ENCODE measurements at regions not wholly inside any gene's neighbourhood (a gene's known extent, or its start where the extent isn't known, plus 50 kb on each side); places are given as distances from the start of the nearest gene placed in this dataset.

DNA sequence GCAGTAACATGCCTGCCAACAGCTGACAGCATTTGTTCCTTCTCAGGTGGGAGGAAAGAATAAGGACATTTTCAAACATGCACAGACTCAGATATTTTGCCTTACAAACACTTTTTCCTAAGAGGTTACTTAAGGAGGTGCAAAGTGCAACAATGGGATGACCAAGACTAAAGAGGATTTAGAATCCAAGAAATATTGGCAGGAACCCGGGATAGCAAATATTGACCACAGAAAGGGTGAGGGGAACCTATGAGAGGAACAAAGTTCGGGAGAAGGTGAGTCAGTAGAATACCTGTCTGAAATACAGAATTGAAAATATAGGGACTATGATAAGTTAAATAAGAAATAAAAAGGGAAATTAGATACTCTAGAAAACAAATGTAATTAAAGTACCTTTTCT, 321.9 kb upstream of the EMCN start:
- DNase-seq (ENCODE audit: low spot score in 2 of 2) (no peak), ATAC-seq (no peak)
- Mint-ChIP-seq H3K4me3 (no peak overlapping the region), H3K9me3 (peaks cover 3% of the 10 kb centered on the region), H3K36me3 (no peaks in the 10 kb centered on the region), H3K27ac (no peak overlapping the region), H3K4me1 (no peaks in the 10 kb centered on the region)

DNA sequence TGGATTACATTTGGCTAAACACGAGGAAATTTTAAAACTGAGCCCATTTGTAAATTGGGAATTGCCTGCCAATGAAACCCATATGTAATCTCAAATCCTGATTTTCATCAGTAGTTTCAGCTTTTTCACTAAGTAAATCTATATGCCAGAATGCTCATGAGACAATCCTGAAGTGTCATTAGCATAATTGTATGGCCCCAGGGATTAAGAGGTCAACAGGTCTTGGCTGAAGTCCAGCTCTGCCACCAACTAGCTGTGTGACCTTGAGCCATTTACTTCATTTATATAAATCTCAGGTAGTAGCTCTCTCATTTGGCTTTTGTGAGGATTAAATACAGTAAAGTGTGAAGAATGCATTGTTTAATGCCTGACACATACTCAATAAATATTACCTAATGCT, 320.5 kb upstream of the EMCN start:
- no peak for DNase-seq (ENCODE audit: low spot score in 2 of 2)
- no peaks in the 10 kb centered on the region for H3K4me1 Mint-ChIP-seq
- H3K4me3 Mint-ChIP-seq: no peak overlapping the region
- peaks cover 3% of the 10 kb centered on the region for H3K9me3 Mint-ChIP-seq
- H3K27ac Mint-ChIP-seq: no peak overlapping the region
- ATAC-seq: no peak
- H3K36me3 Mint-ChIP-seq: no peaks in the 10 kb centered on the region

DNA sequence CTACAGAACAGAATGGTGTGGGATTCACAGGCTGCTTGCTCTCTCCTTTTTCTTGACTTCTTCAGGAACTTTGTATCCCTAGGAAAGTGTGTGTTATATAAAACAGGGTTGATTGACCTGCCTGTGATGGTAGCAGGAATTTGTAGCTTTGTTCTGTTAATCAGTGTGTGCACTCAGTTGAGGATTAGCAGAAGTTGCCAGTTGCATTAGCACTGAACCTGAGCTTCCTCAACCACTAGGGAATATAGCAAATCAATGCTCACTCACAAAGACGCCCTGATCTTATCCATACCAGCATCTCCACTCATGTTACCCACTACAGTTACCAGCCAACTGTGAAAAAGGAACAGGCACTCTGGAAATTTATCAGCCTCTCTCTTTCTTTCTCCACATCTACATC, 319.1 kb upstream of the EMCN start:
- Mint-ChIP-seq H3K27ac (no peak overlapping the region), H3K9me3 (peaks cover 3% of the 10 kb centered on the region), H3K4me3 (no peak overlapping the region), H3K36me3 (no peaks in the 10 kb centered on the region), H3K4me1 (no peaks in the 10 kb centered on the region)
- ATAC-seq (no peak), DNase-seq (ENCODE audit: low spot score in 2 of 2) (no peak)

DNA sequence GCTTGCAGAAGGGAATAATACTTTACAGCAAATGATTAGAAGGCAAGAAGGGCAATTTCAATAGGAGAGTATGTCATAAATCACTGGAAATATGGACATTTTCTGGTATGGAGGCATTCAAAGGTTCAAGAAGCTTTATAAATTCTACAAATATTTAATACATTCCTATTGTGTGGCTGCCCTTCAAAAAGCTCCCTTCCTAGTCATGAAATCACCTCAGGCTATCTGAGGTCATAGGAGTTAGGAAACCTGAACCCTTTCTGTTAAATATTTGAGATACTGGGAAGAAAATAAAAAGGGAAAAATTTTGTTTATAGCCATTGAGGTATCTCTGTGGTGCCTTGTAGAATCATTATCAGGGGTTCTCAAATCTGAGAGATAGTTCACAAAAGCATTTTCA, 316.8 kb upstream of the EMCN start:
- no peak for DNase-seq (ENCODE audit: low spot score in 2 of 2)
- H3K36me3 Mint-ChIP-seq: no peaks in the 10 kb centered on the region
- H3K4me1 Mint-ChIP-seq: no peaks in the 10 kb centered on the region
- no peak for ATAC-seq
- no peak overlapping the region for H3K4me3 Mint-ChIP-seq
- H3K27ac Mint-ChIP-seq: no peak overlapping the region
- peaks cover 3% of the 10 kb centered on the region for H3K9me3 Mint-ChIP-seq

DNA sequence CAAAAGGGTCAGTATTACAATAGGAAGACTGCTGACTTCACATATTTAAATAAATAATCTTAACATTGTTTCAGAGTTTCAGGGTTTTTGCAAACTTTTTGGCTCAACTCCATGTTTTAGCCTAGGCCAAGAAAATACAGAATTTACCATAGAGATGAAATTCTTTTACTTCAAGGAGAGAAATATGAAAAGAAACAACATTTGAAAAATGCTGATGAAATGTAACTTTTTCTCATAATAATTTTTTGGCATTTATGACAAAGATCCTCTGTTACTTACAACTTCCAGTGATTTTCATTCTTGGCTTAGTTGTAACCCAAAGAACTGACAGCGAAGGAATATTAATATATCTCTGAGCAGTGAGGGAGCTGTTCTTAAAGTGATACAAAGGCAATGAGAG, 316.1 kb upstream of the EMCN start:
- Mint-ChIP-seq H3K9me3 (peaks cover 5% of the 10 kb centered on the region), H3K27ac (no peak overlapping the region), H3K4me3 (no peak overlapping the region), H3K36me3 (no peaks in the 10 kb centered on the region), H3K4me1 (no peaks in the 10 kb centered on the region)
- ATAC-seq (no peak), DNase-seq (ENCODE audit: low spot score in 2 of 2) (no peak)

DNA sequence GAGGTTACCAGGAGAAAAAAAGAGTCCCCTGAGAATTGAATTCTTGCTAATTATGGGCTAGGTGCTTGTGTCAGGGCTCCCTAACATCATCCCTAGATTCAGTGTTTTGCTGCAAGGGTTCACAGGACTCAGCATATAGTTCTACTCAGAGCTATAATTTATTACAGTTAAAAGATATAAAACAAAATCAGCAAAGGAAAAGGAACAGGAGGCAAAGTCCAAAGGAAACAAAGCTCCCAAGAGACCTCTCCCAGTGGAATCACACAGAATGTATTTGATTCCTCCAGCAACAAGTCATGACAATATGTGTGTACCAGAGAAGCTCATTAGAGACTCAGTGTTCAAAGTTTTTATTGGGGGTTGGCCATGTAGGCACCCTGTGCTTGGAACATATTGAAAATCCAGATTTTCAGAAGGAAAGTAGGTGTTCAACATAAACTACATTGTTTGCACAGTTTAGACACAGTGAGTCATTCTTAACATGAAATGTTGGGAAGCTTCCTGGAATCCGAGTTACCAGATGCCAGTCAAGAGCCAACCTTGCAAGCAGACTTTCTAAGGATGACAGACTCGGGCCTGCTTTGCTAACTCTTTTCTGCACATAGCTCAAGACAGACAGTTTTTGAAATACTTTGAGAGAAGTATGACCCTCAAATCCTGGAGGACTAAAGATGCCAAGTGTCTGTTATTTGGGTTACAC, 311.3 kb upstream of the EMCN start:
- H3K27ac Mint-ChIP-seq: no peak overlapping the region
- no peaks in the 10 kb centered on the region for H3K36me3 Mint-ChIP-seq
- DNase-seq (ENCODE audit: low spot score in 2 of 2): no peak
- no peak for ATAC-seq
- peaks cover 7% of the 10 kb centered on the region for H3K4me1 Mint-ChIP-seq
- no peak overlapping the region for H3K4me3 Mint-ChIP-seq
- peaks cover 6% of the 10 kb centered on the region for H3K9me3 Mint-ChIP-seq

DNA sequence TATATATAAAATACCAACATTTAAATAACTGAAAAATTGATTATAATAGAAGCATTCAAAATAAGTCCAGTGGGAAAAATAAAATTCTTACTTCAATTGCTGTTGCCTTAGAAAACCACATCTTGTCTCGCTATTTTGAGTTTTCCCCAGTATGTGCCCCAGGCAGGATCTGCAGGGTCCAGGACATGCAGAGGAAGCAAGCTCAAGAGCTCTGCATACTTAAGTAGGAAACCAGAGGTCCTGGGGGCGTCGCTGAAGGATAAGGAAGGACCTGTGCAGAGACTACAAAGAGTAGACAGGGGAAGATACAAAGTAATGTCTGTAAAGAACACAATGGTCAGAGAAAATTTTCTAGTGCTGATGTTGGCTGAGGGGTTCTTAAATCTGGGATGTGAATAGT, 310.5 kb upstream of the EMCN start:
- no peak for DNase-seq (ENCODE audit: low spot score in 2 of 2)

DNA sequence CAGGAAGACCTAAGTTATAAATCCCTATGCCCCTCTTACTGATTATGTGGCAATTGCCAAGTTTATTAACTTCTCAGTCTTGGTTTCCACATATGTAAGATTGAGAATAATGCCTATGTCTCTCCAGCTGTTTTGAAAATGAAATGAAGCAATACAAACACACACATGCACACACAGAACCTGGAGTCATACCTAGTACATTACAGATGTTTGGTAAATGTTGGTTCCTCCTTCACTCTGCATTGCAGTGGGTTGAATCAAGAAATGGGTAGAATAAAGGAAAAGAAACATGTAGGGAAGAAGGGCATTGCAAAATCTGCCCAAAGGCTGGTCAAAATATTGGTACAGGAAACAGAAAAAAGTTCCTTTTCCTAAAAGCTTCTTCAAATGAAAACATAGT, 309.9 kb upstream of the EMCN start:
- Mint-ChIP-seq H3K4me3 (no peak overlapping the region), H3K9me3 (peaks cover 6% of the 10 kb centered on the region), H3K4me1 (peaks cover 21% of the 10 kb centered on the region), H3K27ac (no peak overlapping the region), H3K36me3 (no peaks in the 10 kb centered on the region)
- DNase-seq (ENCODE audit: low spot score in 2 of 2): no peak
- no peak for ATAC-seq

More for the DNA sequence above, 310.5 kb upstream of the EMCN start:
- H3K9me3 Mint-ChIP-seq: peaks cover 6% of the 10 kb centered on the region
- ATAC-seq: no peak
- peaks cover 15% of the 10 kb centered on the region for H3K4me1 Mint-ChIP-seq
- H3K27ac Mint-ChIP-seq: no peak overlapping the region
- no peaks in the 10 kb centered on the region for H3K36me3 Mint-ChIP-seq
- H3K4me3 Mint-ChIP-seq: no peak overlapping the region

DNA sequence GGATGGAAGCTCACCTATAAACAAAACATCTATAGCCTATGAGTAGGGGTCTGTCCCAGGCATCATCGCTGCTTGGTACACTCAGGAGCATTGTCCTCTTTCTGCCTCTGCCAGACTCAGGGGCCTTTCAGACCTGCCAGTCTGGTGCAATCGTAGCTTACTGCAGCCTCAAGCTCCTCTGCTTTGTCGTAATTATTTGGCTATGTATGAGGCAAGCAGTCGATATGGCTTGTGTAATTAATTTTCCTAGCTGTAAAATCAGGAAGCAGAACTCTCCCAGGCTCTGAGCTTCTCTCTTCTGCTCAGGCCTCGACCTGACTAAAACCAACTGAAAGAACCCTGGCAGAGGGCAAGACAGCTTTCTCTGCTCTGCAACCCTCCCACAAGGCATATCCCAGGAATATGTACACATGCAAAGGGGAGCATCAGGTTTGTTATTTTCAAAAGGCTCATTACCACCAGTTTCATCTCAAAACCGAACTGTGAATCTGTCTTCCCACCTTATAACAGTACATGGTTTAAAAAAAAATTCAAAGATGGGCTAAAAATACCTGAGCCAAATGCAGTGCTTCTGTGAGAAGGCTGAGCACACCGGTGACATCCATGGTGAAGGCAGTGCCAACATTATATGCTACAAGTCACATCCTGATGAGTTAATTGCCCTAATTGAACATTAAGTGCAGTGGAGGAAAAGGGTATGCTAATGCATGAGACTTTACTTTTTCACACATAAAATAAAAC, 309.2 kb upstream of the EMCN start:
- H3K9me3 Mint-ChIP-seq: peaks cover 6% of the 10 kb centered on the region
- H3K36me3 Mint-ChIP-seq: no peaks in the 10 kb centered on the region
- DNase-seq (ENCODE audit: low spot score in 2 of 2) (no peak), ATAC-seq (no peak)
- peaks cover 24% of the 10 kb centered on the region for H3K4me1 Mint-ChIP-seq
- no peak overlapping the region for H3K4me3 Mint-ChIP-seq
- no peak overlapping the region for H3K27ac Mint-ChIP-seq

DNA sequence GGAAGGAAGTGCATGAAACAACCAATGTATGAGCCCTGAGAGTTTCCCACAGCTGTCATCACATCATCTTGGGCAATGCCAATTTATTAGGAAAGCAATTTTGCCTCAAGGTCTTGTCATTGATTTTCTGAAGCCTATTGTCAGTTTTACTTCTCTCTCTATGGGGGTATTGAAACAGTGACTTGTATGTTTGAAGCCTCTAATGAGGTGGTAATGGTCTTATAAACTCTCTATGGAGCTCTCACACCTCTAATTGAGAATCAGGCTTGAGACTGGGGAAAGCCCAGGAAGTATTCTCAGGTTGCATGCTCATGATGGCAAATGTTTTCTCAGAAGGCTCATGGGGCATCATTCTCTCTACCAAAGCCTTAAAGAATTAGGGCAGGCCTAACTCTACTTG, 308.2 kb upstream of the EMCN start:
- Mint-ChIP-seq H3K27ac (no peak overlapping the region), H3K4me3 (no peak overlapping the region), H3K4me1 (peaks cover 29% of the 10 kb centered on the region), H3K36me3 (no peaks in the 10 kb centered on the region), H3K9me3 (peaks cover 6% of the 10 kb centered on the region)
- no peak for ATAC-seq
- DNase-seq (ENCODE audit: low spot score in 2 of 2): no peak

DNA sequence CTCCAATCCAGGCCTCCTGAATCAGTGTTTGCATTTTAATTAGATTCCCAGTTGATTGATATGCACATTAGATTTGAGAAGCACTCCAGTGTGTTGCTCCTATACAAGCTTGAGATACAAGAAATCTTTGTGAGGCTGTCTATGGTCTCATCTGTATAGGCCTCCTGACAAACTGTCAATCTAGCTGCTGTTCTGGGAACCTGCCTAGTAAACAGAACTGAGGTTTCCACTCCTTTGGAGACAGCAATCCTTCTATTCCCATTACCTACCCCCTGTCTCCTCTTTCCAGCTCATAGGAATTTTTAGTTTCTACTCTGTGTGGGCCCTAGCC, 306.1 kb upstream of the EMCN start:
- Mint-ChIP-seq H3K4me1 (peaks cover 31% of the 10 kb centered on the region), H3K36me3 (no peaks in the 10 kb centered on the region), H3K4me3 (peak overlapping the region; percentile 17), H3K9me3 (peaks cover 4% of the 10 kb centered on the region), H3K27ac (peak overlapping the region; percentile 90)
- DNase-seq (ENCODE audit: low spot score in 2 of 2) (no peak), ATAC-seq (no peak)

DNA sequence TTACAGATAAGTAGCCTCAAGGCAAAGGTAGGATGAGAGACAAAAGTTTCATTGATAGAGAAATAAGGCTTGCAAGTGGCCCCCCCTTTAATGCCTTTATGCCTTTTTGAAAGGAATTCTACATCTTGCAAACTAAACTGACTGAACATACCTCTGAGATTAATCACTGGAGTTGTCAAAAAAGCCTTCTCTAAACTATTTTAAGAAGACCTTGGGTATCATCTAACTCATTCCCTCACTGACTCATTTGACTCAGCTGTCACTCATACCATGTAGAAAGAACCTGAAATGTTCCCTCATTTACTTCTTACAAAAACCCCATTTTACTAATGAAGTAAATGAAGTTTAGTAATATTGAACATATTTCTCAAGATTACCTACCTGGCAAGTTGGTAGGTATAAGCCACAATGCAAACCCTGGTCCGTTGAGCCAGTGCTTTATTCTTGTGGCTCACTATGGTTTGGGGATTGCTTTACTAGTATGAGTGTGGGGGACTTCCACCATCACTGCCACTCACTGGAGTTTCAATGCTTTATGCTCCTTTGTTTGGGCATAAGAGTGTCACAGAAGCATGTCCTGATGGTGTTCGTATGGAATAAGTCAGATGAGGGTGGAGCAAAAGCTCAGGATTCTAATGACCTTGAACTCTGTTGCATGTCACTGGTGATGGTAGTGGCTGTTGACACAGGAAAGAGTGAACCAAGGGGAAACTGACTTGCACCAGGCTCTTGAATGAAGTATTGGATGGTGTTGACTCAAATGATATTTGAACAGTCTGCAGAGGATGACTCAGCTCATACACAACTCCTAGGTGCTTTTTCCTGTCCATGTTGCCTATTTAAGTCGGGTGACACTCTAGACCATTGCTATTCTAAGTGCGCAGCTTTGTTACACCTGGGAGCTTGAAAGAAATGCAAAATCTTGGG, 305.5 kb upstream of the EMCN start:
- peak overlapping the region; percentile 35 for H3K4me3 Mint-ChIP-seq
- H3K36me3 Mint-ChIP-seq: no peaks in the 10 kb centered on the region
- no peaks in the 10 kb centered on the region for H3K9me3 Mint-ChIP-seq
- ATAC-seq (peak; percentile 91), DNase-seq (ENCODE audit: low spot score in 2 of 2) (peak; percentile 28 to 82)
- H3K4me1 Mint-ChIP-seq: peaks cover 31% of the 10 kb centered on the region
- peak overlapping the region; percentile 90 for H3K27ac Mint-ChIP-seq

DNA sequence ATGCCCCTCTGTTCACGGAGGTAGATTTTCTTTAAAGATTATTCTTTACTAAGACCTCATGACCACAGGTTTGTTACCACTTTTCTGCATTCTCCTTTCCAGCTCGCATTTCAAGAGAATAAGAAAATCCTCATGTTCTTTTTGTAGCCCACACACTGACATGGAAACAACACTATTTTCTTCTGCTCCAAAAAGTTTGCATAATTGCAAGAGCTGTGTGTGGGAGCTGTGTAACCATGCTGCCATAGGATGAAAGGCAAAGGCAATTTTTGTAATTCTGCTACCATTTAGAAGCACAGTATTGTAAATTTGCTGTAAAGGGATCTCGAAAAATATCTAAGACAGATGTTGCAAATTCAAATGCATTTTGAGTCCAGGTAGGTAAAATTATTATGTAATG, 302.4 kb upstream of the EMCN start:
- ATAC-seq: no peak
- Mint-ChIP-seq H3K9me3 (no peaks in the 10 kb centered on the region), H3K27ac (no peak overlapping the region), H3K36me3 (no peaks in the 10 kb centered on the region), H3K4me1 (peaks cover 31% of the 10 kb centered on the region), H3K4me3 (no peak overlapping the region)
- DNase-seq (ENCODE audit: low spot score in 2 of 2): no peak

DNA sequence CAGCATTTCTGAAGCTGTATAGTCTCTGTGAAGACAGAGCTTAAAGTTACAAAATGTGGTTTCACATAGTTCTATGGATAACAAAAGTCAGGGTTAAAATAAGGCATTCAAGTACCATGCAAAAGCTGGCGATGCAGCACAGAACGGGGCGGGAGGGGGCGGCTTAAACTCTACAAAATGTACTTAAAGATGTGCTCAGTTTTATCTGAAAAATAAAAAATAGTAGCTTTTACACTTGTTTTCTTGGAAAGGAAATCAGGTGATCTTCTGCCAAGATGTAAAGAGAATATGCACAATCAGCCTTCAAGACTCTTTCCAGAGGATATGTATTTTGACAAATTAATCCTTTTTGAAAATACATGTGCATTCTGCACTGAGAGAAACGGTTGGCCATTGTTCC, 301.7 kb upstream of the EMCN start:
- DNase-seq (ENCODE audit: low spot score in 2 of 2): no peak
- ATAC-seq: no peak
- Mint-ChIP-seq H3K36me3 (no peaks in the 10 kb centered on the region), H3K9me3 (no peaks in the 10 kb centered on the region), H3K4me1 (peaks cover 28% of the 10 kb centered on the region), H3K4me3 (no peak overlapping the region), H3K27ac (no peak overlapping the region)

DNA sequence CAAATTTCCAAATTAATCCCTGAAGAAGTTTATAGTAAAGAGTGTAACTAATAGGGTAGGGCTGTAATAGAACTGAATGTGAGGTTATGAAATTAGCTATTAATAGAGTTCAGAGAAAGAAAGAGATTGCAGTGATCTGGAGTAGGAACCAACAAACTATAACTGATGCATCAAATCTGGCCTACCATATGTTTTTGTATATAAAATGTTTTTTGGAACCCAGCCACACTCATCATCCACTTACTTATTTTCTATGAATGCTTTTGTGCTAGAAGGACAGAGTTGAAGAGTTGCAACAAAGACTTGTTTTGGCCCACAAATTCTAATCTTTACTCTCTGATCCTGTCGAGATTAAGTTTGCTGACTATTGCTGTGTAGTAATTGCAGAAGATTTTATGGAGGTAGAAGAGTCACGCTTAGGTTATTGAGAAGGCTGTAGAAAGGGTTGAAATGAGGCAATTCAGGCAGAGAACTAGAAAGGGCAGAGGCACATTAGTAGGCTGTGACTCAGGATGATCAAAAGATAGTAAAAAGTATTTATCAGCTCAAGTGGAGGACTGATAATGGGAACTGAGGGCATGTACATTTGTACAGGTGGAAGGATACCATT, 298.7 kb upstream of the EMCN start:
- H3K9me3 Mint-ChIP-seq: no peaks in the 10 kb centered on the region
- ATAC-seq (no peak), DNase-seq (ENCODE audit: low spot score in 2 of 2) (no peak)
- H3K27ac Mint-ChIP-seq: no peak overlapping the region
- H3K4me1 Mint-ChIP-seq: peaks cover 6% of the 10 kb centered on the region
- H3K36me3 Mint-ChIP-seq: no peaks in the 10 kb centered on the region
- no peak overlapping the region for H3K4me3 Mint-ChIP-seq
